ENCODE measurements at regions not wholly inside any gene's neighbourhood (a gene's known extent, or its start where the extent isn't known, plus 50 kb on each side); places are given as distances from the start of the nearest gene placed in this dataset.

DNA sequence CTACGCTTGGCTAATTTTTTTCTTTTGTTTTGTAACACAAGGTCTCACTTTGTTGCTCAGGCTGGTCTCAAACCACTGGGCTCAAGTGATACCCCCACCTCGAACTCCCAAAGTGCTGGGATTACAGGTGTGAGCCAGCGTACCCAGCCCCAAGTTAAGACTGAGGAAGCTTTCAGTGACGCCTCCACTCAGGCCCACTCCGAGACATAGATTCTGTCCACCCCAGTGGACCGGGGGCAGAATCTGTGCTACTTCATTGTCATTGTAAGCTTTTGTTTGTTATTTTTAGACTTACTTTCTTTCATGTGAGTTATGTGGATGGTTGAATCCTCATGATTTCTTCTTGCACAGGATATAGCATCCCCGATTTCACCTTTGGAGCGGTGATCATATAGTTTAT lies 156.9 kb upstream of the TSHZ3 start (continued):
- TF ChIP-seq HDAC2 (IDR thresholded peaks at IDR 0.05; ENCODE audit: borderline replicate concordance in 1 of 2, low read depth in 2 of 2, low read length in 2 of 2), result no peak
